Upper lobe of left lung (tissue), 6 donors: ENCODE measurements at regions not wholly inside any gene's neighbourhood (a gene's known extent, or its start where the extent isn't known, plus 50 kb on each side); places are given as distances from the start of the nearest gene placed in this dataset.

Source experiments
- ATAC-seq, 2 donors: fragments of 200-7000 bp; cut with Tn5 transposase; one replicate each; pipeline ENCODE4 v1.9.1; 2022; ENCODE audit warnings: mild to moderate bottlenecking in 2 of 2, moderate library complexity in 2 of 2; ENCODE audit not compliant: low FRiP score in 2 of 2
- DNase-seq, 2 donors: peaks; one replicate each; pipeline ENCODE4 v3.0.0-alpha.2; 2019 to 2020
- H3K27ac ChIP-seq, 4 donors: fragments of 200-600 bp; sonication (generic); one replicate each; pipeline ENCODE4 v1.5.1; 2016 to 2019
- H3K27me3 ChIP-seq, 4 donors: fragments of 200-600 bp; sonication (generic); one replicate each; pipeline ENCODE4 v1.5.1; 2017 to 2019
- H3K36me3 ChIP-seq, 4 donors: fragments of 200-600 bp; sonication (generic); one replicate each; pipeline ENCODE4 v1.5.1; 2016 to 2019
- H3K4me1 ChIP-seq, 4 donors: fragments of 200-600 bp; sonication (generic); one replicate each; pipeline ENCODE4 v1.5.1; 2018 to 2019
- H3K4me3 ChIP-seq, 4 donors: fragments of 200-600 bp; sonication (generic); one replicate each; pipeline ENCODE4 v1.5.1; 2017 to 2019; ENCODE audit warnings: mild to moderate bottlenecking in 2 of 4, moderate library complexity in 1 of 4
- H3K9me3 ChIP-seq, 4 donors: fragments of 200-600 bp; sonication (generic); one replicate each; pipeline ENCODE4 v1.5.1; 2018 to 2019
- CTCF ChIP-seq, 6 experiments: fragments of 450-650 bp in 4 of 6; fragments of 200-600 bp in 2 of 6; sonication (generic) in 2 of 6; IDR thresholded peaks; one replicate each; pipeline ENCODE4 v1.5.1; 2016 to 2019; ENCODE audit warnings: antibody characterized with exemption in 6 of 6
- EP300 ChIP-seq, 4 donors: sonication (generic); formaldehyde crosslinking; IDR thresholded peaks; one replicate each; pipeline ENCODE4 v1.5.1; 2017; ENCODE audit warnings: antibody characterized with exemption in 4 of 4, control low read depth in 2 of 4
- POLR2A ChIP-seq, 4 donors: fragments of 450-650 bp; IDR thresholded peaks; one replicate each; pipeline ENCODE4 v1.5.1; 2016 to 2017; ENCODE audit warnings: antibody characterized with exemption in 4 of 4, mild to moderate bottlenecking in 2 of 4
- POLR2AphosphoS5 ChIP-seq, 2 donors: sonication (generic); formaldehyde crosslinking; IDR thresholded peaks; one replicate each; pipeline ENCODE4 v1.5.1; 2017; ENCODE audit warnings: antibody characterized with exemption in 2 of 2
- WGBS, 2 donors: methylation state at CpG; one replicate each; pipeline ENCODE4 v1.1.5; 2017 to 2018; 5-methylcytosine and 5-hydroxymethylcytosine counted together
- donor health status: DM: no; HTN: no; CAD: no; lungs with moderate emphysema.
- donor health status: DM: no; HTN: yes; CAD: no; lungs with severe emphysema.

DNA sequence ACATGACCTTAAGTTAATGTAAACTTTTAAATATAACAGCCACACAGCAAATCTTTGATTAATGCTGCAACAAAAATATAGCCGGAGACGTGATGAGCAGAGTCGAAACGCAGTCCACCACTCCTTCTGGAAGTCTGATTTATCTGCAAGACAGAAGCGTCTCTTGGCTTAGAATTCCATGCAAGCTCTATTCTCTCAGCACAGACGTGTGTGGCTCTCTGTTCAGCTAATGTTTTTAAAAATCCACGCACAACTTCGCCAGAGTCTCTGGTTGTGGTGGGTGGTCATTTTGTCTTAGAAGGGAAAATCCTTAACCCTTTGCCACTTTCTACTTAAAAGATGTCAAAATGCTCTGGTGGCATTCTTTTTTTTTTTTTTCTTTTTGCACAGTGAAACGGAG lies 438.0 kb upstream of the MGMT start:
- no peak for TF ChIP-seq EP300 (IDR thresholded peaks at IDR 0.05)
- TF ChIP-seq CTCF (IDR thresholded peaks at IDR 0.05) = no peak
- TF ChIP-seq POLR2A (IDR thresholded peaks at IDR 0.05) = no peak
- TF ChIP-seq POLR2AphosphoS5 (IDR thresholded peaks at IDR 0.05) = no peak
- WGBS, 2 donors = 52 to 57% methylated on average over 9 of the region's 9 CpGs

GRCh38 chr10:129029851-129030602 lies 437.0 kb upstream of the MGMT start:
- H3K9me3 ChIP-seq = no peaks in the 10 kb centered on the region
- no peak overlapping the region for H3K4me3 ChIP-seq
- H3K27me3 ChIP-seq = no peaks in the 10 kb centered on the region
- TF ChIP-seq POLR2AphosphoS5 (IDR thresholded peaks at IDR 0.05) (no peak), CTCF (IDR thresholded peaks at IDR 0.05) (no peak), POLR2A (IDR thresholded peaks at IDR 0.05) (no peak), EP300 (IDR thresholded peaks at IDR 0.05) (no peak)
- peaks cover 0 to 3% (median 0%) of the 10 kb centered on the region in 4 donors for H3K4me1 ChIP-seq
- 81 to 83% methylated on average over 14 of the region's 14 CpGs for WGBS, 2 donors
- DNase-seq (peak in 1 of 2 donors; percentile 41), ATAC-seq (no peak)
- H3K27ac ChIP-seq = no peak overlapping the region
- H3K36me3 ChIP-seq = no peaks in the 10 kb centered on the region

More for the DNA sequence above, 438.0 kb upstream of the MGMT start:
- Histone ChIP-seq H3K27ac (no peak overlapping the region), H3K36me3 (no peaks in the 10 kb centered on the region), H3K27me3 (no peaks in the 10 kb centered on the region), H3K4me1 (peaks cover 0 to 3% (median 0%) of the 10 kb centered on the region in 4 donors), H3K4me3 (no peak overlapping the region), H3K9me3 (no peaks in the 10 kb centered on the region)
- DNase-seq = no peak
- ATAC-seq = no peak

DNA sequence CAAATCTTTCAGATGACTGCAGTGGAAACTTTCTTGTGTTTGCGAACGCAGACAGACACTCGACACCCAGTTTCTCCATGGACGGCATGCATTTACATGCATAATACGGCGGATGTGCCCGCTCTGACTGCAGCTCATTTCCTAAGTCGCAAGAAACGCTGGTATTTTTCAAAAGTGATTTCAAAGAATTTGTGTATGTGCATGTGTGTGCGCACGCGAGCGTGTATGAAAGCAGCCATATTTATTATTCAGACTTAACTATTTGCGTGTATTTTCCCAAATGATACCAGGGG lies 436.5 kb upstream of the MGMT start:
- no peaks in the 10 kb centered on the region for H3K27me3 ChIP-seq
- DNase-seq = no peak

DNA sequence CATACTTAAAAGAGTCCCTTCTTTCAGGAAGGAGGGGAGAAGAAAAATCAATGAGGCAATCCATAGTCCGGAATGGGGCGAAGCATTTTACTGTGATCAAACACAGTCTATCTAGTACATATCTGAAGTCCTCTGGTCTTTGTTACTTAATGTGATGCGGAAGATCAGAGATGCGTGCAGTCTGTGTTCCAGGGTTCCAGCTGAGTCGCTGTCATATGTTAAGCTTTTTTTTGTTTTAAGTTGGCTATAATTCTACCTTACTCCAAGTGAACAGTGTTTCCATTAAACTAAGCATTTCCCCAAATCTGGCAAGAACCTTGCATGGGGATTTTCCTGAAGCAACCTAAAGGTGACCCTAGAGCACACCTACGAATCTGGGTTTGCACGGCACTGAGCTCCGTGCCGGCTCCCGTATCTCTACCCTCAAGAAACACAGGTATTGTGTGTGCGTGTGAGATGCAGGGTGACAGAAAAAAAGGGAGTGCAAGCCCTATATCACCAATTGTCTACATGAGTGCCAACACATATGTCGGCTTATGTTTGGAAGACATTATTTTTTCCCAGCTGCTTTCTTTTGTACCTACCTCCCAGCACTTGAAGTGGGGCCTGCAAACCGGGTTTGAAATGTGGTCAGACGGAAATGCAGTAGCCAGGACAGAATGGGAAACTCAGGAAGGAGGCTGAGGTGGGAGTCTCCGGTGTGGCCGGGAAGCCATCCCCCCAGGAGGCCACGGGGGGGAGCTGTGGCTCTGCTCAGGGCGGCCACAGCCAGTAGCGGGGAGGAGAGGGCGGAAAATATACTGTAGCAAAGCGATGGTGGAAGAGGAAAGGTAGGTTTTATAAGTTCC lies 435.8 kb upstream of the MGMT start:
- ATAC-seq (peak; percentile 79 to 94), DNase-seq (peak in 1 of 2 donors; percentile 85)
- Histone ChIP-seq H3K27me3 (no peaks in the 10 kb centered on the region), H3K4me1 (peaks cover 0 to 3% (median 0%) of the 10 kb centered on the region in 4 donors), H3K9me3 (no peaks in the 10 kb centered on the region), H3K27ac (no peak overlapping the region), H3K4me3 (no peak overlapping the region), H3K36me3 (no peaks in the 10 kb centered on the region)
- WGBS, 2 donors = 45% methylated on average over 21 of the region's 21 CpGs
- TF ChIP-seq CTCF (IDR thresholded peaks at IDR 0.05) = peak; percentile 51 to 81 (median 72)
- TF ChIP-seq POLR2A (IDR thresholded peaks at IDR 0.05) = no peak
- no peak for TF ChIP-seq EP300 (IDR thresholded peaks at IDR 0.05)
- TF ChIP-seq POLR2AphosphoS5 (IDR thresholded peaks at IDR 0.05) = no peak

More for the DNA sequence above, 436.5 kb upstream of the MGMT start:
- H3K4me1 ChIP-seq = peaks cover 0 to 3% (median 0%) of the 10 kb centered on the region in 4 donors
- H3K9me3 ChIP-seq = no peaks in the 10 kb centered on the region
- H3K4me3 ChIP-seq = no peak overlapping the region
- whole genome bisulfite sequencing, 2 donors = 85 to 86% methylated on average over 14 of the region's 14 CpGs
- ATAC-seq = no peak
- H3K36me3 ChIP-seq = no peaks in the 10 kb centered on the region
- no peak for TF ChIP-seq EP300 (IDR thresholded peaks at IDR 0.05)
- no peak for TF ChIP-seq POLR2AphosphoS5 (IDR thresholded peaks at IDR 0.05)
- no peak for TF ChIP-seq CTCF (IDR thresholded peaks at IDR 0.05)
- TF ChIP-seq POLR2A (IDR thresholded peaks at IDR 0.05) = no peak
- no peak overlapping the region for H3K27ac ChIP-seq
